ENCODE measurements at regions not wholly inside any gene's neighbourhood (a gene's known extent, or its start where the extent isn't known, plus 50 kb on each side); places are given as distances from the start of the nearest gene placed in this dataset.
"Not testable (repeated sequence)": the region's sequence is repeated elsewhere in the genome, so short reads cannot be mapped to it uniquely, and the experiment has no call there.

DNA sequence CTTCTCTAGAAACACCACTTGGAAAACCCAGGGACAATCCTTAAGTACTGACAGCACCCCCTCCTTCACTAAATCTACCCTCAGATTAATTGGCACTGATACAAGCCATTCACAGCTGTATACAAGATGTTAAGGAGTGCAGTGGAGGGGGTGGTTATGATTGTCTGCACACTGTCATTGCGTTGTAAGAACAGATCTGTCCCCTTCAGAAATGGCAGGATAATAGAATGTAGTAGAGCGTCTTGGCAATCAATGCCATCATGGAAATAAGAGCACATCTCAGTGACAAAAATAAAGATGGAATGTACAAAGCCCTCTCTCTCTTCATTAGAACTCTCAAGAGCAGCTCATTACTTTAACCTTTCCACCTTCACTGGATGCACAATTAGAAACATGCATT, 324.9 kb upstream of the TBX18 start:
- TF ChIP-seq, protein P1, sequence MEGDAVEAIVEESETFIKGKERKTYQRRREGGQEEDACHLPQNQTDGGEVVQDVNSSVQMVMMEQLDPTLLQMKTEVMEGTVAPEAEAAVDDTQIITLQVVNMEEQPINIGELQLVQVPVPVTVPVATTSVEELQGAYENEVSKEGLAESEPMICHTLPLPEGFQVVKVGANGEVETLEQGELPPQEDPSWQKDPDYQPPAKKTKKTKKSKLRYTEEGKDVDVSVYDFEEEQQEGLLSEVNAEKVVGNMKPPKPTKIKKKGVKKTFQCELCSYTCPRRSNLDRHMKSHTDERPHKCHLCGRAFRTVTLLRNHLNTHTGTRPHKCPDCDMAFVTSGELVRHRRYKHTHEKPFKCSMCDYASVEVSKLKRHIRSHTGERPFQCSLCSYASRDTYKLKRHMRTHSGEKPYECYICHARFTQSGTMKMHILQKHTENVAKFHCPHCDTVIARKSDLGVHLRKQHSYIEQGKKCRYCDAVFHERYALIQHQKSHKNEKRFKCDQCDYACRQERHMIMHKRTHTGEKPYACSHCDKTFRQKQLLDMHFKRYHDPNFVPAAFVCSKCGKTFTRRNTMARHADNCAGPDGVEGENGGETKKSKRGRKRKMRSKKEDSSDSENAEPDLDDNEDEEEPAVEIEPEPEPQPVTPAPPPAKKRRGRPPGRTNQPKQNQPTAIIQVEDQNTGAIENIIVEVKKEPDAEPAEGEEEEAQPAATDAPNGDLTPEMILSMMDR (IDR thresholded peaks at IDR 0.05; ENCODE audit: low read depth, low read length), result no peak
- Histone ChIP-seq H3K9me3 (ENCODE audit: severe bottlenecking) (peaks cover 2% of the 10 kb centered on the region), H3K36me3 (no peaks in the 10 kb centered on the region), H3K27ac (no peak overlapping the region), H3K27me3 (ENCODE audit: insufficient read depth, low read depth, severe bottlenecking) (peaks cover 41% of the 10 kb centered on the region), H3K4me3 (ENCODE audit: low read depth, low read length) (no peak overlapping the region)
- DNase-seq, result no peak

DNA sequence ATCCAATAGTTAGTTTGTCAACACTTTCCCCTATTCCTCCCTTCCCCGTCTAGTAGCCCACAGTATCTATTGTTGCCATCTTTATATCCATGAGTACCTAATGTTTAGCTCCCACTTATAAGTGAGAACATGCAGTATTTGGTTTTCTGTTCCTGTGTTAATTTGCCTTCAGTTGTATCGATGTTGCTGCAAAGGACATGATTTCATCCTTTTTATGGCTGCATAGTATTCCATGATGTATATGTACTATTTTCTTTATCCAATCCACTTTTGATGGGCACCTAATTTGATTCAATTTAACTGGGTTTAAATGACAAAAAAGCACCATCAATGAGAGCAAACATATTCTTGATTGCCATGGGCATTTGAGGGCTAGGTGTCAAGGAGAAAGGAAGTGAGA, 321.5 kb upstream of the TBX18 start:
- Histone ChIP-seq H3K27ac (no peak overlapping the region), H3K27me3 (ENCODE audit: insufficient read depth, low read depth, severe bottlenecking) (peaks cover 49% of the 10 kb centered on the region), H3K36me3 (no peaks in the 10 kb centered on the region), H3K4me3 (ENCODE audit: low read depth, low read length) (no peak overlapping the region), H3K9me3 (ENCODE audit: severe bottlenecking) (peaks cover 2% of the 10 kb centered on the region)
- no peak for DNase-seq
- TF ChIP-seq, protein P1 (IDR thresholded peaks at IDR 0.05; ENCODE audit: low read depth, low read length), result no peak

DNA sequence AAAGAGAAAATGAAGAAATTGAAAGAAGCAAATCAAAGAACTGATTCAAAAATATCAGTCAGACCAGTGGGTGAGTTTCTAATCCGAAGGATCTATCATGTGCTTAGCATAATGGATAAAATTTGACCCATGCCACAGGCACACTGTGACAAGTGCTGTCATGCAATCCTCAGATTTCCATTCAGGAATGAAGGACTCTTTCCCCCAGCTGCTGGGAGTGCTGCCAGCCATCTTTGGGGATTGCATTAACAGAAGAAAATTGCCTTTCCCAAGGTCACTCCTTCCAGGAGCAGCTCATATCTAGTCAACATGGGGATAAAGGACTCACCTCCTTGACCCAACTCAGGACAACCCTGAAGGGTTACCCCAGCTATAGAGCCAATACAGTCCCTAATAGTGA, 316.7 kb upstream of the TBX18 start:
- peaks cover 2% of the 10 kb centered on the region for H3K9me3 ChIP-seq (ENCODE audit: severe bottlenecking)
- no peak overlapping the region for H3K27ac ChIP-seq
- peaks cover 45% of the 10 kb centered on the region for H3K27me3 ChIP-seq (ENCODE audit: insufficient read depth, low read depth, severe bottlenecking)
- TF ChIP-seq, protein P1 (IDR thresholded peaks at IDR 0.05; ENCODE audit: low read depth, low read length), result no peak
- DNase-seq, result no peak
- no peaks in the 10 kb centered on the region for H3K36me3 ChIP-seq
- H3K4me3 ChIP-seq (ENCODE audit: low read depth, low read length), result no peak overlapping the region

DNA sequence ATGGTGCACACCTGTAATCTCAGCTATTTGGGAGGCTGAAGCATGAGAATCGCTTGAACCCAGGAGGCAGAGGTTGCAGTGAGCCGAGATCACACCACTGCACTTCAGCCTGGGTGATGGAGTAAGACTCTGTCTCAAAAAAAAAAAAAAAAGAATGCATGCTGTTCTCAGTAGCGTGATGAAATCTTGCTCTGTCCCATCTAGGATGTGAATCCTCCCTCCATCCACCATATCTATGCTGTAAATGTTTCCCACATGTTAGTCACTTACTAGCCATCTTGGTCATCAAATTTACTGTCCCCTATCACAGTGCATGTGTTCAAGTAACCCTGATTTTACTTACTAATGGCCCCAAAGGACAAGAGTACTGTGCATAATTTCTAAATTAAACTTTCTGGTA, 315.4 kb upstream of the TBX18 start:
- peaks cover 40% of the 10 kb centered on the region for H3K27me3 ChIP-seq (ENCODE audit: insufficient read depth, low read depth, severe bottlenecking)
- no peaks in the 10 kb centered on the region for H3K36me3 ChIP-seq
- DNase-seq, result no peak
- H3K9me3 ChIP-seq (ENCODE audit: severe bottlenecking), result no peaks in the 10 kb centered on the region
- no peak overlapping the region for H3K27ac ChIP-seq
- H3K4me3 ChIP-seq (ENCODE audit: low read depth, low read length), result no peak overlapping the region
- TF ChIP-seq, protein P1 (IDR thresholded peaks at IDR 0.05; ENCODE audit: low read depth, low read length), result no peak

DNA sequence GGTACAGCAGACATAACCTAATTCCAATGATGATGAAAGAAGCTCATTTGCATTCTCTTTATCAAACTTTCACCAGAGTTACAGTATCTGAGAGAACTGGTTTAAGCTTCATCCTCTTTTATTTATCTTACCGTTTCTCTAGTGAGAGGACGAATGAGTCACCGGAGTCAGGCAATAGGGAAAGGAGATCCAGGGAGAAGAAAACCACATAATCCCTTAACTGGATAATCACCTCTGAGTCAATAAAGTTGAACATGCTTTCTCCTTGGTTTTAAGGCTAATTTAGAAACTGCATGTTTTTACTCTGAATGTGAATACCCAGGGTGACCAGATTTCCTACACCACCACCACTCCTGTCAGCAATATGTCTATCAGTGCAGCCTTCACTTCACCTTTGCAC, 313.7 kb upstream of the TBX18 start:
- Histone ChIP-seq H3K4me3 (ENCODE audit: low read depth, low read length) (no peak overlapping the region), H3K36me3 (no peaks in the 10 kb centered on the region), H3K27me3 (ENCODE audit: insufficient read depth, low read depth, severe bottlenecking) (peaks cover 27% of the 10 kb centered on the region), H3K9me3 (ENCODE audit: severe bottlenecking) (no peaks in the 10 kb centered on the region), H3K27ac (no peak overlapping the region)
- DNase-seq, result no peak
- TF ChIP-seq, protein P1 (IDR thresholded peaks at IDR 0.05; ENCODE audit: low read depth, low read length), result no peak

DNA sequence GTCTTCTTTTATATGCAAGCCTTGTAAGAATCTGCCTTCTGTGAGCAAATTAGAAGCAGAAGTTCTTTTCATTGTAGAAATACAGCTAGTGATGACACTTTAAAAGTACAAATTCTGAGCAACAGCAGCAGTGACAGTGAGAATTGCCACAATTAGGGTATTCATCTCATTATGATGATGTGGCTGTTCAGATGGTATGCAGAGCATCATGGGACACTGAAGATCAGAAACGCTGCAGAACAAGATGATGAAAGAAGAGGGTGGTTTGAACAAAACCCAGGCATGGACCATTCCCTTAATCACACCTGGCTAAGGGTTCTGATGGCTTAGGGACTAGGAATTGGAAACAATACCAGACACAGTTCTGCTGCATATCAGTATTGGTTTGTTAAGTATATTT, 312.7 kb upstream of the TBX18 start:
- H3K4me3 ChIP-seq (ENCODE audit: low read depth, low read length), result no peak overlapping the region
- TF ChIP-seq, protein P1 (IDR thresholded peaks at IDR 0.05; ENCODE audit: low read depth, low read length), result no peak
- peaks cover 20% of the 10 kb centered on the region for H3K27me3 ChIP-seq (ENCODE audit: insufficient read depth, low read depth, severe bottlenecking)
- H3K27ac ChIP-seq, result no peak overlapping the region
- H3K9me3 ChIP-seq (ENCODE audit: severe bottlenecking), result no peaks in the 10 kb centered on the region
- no peaks in the 10 kb centered on the region for H3K36me3 ChIP-seq
- no peak for DNase-seq

DNA sequence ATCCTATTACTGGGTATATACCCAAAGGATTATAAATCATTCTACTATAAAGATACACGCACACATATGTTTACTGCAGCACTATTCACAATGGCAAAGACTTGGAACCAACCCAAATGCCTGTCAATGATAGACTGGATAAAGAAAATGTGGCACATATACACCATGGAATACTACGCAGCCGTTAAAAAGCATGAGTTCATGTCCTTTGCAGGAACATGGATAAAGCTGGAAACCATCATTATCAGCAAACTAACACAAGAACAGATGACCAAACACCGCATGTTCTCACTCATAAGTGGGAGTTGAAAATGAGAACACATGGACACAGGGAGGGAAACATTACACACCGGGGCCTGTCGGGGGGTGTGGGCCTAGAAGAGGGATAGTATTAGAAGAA, 307.4 kb upstream of the TBX18 start:
- not testable (repeated sequence) for H3K9me3 ChIP-seq (ENCODE audit: severe bottlenecking); H3K4me3 ChIP-seq (ENCODE audit: low read depth, low read length); H3K36me3 ChIP-seq; DNase-seq; H3K27ac ChIP-seq
- peaks cover 28% of the 10 kb centered on the region for H3K27me3 ChIP-seq (ENCODE audit: insufficient read depth, low read depth, severe bottlenecking)
